GM21529 (cell line): ENCODE measurements at regions not wholly inside any gene's neighbourhood (a gene's known extent, or its start where the extent isn't known, plus 50 kb on each side); places are given as distances from the start of the nearest gene placed in this dataset.

ENCODE experiments used
- ATAC-seq: cut with Tn5 transposase; IDR thresholded peaks from one replicate; pipeline ENCODE4 v1.9.1; 2021; ENCODE audit not compliant: unreplicated experiment

DNA sequence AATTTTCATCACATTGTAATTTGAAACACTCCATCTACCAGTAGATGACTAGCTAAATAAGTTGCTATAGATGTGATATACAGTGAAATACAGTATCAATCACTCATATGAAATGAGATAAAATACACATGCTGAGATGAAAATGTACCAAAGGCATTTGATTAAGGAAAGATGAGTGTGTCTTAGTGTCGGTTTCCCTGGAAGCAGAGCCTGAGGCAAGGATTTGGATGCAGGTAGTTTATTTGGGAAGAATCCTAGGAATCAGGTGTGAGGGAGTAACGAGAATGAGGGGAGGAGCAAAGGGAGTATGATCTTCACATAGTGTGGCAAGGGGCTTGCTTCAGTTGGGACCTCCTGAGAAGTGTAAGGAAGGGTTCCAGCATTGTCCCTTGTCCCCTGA, 188.2 kb upstream of the CTBP2 start:
- ATAC-seq, result no peak

DNA sequence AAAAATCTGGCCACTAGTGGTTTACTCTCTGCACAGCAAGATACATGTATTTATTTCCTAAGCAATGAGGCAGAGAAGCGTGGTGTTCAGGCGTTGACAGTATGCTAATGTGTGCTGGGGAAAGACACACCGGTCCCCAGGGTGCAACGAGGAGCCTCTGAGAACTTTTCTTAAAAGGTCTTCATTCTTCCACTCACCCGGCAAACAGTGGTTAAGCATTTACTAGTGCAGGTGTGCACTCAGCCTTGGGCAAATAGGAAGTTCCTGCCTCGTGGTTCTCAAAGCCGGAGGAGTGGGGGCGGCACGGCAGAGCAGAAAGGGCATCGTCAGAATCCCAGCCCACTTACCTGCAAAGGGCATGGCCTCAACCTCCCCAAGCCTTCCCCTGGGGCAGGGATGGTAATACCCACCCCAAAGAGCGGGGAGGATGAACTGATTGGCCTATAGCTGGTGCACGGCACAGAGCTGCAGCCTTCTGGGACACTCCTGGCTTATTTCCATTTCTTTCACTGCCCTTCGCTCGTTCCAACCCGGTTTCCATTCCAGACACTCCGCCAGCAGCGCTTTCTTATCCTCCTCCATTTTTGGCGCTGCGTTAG, 184.3 kb upstream of the CTBP2 start:
- peak; percentile 97 for ATAC-seq

DNA sequence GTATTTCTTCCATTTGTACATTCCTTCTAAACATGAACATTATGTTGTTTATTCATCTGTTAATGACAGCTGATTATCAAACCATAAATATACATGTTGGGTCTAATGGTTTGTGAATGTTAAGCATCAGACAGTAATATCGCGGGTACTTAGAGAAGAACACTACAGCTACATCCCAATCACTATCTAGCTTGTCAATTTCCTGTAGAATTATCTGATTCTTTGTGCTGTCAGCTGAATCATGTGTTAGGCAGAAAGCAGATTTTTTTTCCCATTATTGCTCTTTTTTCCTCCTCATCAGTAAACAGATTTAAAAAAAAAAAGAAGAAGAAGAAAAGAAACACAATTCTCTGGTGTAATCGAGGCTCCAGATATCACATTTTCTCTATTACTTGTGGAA, 183.6 kb upstream of the CTBP2 start:
- ATAC-seq, result no peak

DNA sequence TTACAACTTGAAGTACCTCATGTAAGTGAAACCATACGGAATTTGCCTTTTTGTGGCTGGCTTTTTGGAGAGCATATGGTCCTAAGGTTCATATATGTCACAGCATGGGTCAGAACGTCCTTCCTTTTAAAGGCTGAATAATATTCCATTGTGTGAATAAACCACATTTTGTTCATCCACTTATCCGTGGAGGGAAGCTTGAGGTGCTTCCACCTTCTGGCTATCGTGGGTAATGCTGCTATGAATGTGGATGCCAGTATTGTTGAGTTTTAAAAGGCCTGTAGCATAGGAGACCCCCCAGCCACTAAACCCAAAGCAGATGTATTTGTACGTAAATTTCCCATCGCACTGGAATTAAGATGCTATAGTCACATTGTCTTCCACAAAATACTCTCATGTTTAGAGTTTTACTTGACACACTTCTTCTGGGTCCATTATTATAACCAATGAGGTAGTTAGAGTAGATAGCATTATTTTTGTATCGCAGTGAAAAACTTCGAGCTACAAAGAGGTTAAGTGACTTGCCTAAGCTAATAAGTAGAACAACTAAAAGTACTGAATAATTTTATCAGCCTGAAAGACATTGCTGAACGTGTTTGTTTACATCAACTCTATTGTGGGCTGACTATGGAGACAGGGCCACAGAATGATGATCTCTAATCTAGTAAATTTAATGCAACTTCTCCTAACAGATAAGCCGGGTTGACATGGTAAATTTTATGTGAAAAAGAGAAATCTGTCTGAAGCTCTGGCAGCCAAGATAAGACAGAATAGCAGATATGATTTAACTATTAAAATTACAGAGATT, 183.0 kb upstream of the CTBP2 start:
- no peak for ATAC-seq

DNA sequence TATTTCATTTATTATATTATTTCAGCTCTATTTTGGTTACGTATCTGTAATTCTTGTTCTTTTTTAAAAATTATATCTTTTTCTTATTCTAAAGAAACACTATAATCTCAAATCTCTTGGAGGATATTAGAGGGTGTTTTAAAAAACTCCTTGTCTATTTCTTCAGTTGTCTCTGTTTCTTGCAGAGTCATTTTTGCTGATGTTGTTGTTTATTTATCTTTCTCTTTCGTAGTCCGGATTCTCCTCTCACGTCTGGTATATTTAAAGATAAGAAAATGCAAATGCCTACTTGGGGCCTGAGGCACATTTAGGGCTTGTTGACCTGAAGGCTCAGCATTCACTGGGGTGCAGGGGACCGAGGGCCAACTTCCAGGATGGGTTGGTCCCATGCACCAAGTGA, 181.2 kb upstream of the CTBP2 start:
- ATAC-seq, result no peak

DNA sequence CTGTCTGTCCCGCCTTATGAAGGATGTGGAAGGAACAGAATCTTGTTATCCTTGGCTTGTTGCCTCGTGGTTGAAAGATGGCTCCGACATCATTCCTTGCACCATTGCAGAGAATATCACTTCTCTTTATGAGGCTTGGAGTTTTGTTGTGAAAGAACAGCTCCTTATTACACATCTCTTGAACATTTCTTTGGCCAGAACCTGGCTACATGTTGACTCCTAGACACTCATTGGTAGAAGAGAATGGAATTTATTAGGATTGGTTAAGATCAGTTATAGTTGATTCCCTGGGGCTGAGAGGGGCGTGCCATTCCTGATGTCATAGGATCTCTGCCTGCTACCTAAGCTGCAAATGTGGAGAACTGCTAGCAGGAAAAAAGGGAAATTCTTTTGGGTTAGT, 180.5 kb upstream of the CTBP2 start:
- ATAC-seq, result no peak

DNA sequence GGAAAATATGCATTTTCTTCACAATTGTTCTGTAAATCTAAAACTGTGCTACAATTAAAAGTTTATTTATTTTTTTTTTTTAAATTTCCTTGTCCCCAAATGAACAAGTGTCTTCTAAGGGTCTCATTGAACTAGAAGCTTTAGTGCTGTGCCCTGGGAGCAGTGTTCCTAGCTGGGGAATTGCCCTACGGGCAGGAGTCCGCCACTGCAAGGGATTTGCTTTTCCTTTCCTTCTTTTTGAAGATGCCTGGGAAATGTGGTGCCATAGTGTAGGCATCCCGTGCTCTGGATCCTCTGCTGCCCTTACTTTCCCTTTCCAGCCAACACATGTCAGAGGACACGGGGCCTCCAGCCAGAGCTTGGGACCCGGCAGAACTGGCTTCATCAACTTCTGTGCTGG, 177.1 kb upstream of the CTBP2 start:
- no peak for ATAC-seq

DNA sequence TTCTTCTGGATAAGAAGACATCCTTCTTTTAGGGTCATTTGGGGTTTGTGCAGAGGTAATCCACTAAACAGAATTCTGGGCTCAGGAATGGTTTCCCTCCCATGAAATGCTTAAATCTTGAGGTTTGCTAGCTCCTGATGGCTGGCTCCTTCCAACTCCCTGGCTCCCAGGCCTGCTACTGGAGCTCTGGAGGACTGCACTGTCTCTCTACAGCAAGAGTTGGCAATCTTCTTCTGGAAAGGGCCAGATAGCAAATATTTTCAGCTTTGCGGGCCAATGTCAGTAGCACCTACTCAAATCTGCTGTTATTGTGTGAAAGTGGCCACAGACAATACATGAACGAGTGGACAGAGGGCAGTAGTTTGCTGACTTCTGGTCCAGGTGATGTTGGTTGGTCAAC, 174.2 kb upstream of the CTBP2 start:
- no peak for ATAC-seq

DNA sequence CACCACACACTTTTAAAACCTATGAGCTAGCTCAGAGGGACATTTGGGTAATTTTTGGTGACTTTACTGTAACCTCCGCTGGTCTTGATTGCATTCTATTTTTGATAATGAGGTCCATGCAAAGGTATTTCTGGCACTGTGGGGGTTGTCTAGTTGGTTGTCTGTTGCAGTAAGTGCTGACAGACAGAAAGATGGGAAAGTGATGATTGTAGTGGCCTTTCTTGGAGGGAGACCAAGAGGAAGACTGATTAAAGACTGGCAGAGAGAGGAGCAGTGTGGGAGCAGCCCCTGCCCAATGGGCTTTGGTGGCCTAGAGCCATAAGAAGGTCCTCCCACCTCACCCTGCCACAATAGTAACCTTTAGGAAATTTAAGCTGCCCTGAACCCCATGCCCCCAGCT, 173.4 kb upstream of the CTBP2 start:
- no peak for ATAC-seq

DNA sequence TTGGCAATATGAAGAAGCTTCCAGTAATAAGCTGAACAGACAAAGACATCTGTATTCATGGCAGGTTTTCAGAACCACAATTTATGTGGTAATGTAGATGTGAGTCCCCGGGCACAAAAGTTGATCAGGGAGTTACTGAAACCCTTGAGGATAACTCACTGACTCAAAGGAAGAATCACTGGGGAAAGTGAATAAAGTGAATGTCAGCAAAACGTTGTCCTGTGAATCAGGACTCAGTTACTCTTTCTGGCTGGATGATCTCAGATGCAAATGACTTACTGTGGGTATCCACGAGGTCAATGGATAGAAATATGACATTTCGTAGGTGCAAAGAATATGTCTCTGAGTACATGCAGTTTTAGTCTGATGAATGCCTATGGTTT, 172.8 kb upstream of the CTBP2 start:
- no peak for ATAC-seq

DNA sequence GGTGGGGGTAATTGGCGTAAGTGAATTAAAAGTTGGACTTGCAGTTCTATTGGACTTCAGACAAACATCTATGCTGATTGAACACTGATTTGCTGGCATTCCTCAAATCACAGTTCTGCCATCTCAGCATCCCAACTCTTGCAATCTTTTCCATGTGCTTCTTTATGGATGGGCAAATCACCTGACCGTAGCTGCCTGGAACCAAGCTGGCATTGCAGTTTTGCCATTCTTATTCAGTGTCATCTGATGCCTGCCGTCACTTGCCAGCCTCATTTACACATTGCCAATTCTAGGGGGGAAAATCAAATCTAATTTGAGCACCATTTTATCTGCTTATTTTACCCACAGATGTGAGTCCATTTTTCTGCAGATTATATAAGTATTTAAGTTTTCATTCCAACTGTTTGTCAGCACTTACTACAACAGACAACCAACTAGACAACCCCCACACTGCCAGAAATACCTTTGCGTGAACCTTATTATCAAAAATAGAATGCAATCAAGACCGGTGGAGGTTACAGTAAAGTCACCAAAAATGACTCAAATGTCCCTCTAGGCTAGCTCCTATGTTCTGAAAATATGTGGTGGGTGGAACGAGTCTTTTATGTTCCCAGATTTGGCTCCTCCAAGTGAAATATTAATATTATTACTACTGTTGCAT, 172.3 kb upstream of the CTBP2 start:
- ATAC-seq, result no peak

DNA sequence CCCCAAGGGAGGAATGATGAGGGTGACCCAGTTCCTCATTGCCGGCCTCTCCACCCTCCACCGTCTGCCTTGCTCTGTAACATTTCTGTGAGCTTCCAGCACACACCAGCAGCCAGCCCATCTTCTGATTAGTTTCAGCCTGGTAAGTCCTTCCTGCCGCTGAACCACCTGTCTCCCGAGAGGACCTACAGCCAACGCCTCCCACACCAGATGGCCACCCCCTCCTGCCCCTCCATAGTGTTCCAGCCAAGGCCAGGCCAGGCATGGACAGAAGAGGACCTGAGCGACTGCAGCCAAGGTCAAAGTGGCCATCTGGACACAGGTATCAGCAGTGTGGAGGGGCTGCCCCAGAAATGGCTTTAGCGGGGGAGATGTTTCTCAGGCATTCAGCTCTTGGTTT, 170.7 kb upstream of the CTBP2 start:
- ATAC-seq, result no peak

DNA sequence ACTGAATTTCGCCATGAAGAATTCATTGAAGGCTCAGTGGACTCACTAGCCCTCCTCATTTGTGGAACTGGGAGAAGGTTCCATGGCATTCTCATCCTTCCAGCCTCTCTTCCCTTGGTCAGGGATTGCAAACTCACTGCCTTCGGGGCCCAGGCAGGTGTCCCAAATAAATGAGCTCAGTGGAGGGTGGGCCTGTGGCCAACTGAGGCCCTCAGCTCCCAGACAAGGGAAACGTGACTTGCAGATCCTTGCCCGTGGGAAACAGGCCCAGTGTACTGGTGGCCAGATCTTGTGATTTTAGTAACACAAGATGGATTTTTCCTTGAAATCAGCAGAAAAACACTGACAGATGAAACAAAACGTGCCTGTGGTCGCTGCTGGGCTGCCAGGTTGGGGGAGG, 168.7 kb upstream of the CTBP2 start:
- ATAC-seq, result no peak

DNA sequence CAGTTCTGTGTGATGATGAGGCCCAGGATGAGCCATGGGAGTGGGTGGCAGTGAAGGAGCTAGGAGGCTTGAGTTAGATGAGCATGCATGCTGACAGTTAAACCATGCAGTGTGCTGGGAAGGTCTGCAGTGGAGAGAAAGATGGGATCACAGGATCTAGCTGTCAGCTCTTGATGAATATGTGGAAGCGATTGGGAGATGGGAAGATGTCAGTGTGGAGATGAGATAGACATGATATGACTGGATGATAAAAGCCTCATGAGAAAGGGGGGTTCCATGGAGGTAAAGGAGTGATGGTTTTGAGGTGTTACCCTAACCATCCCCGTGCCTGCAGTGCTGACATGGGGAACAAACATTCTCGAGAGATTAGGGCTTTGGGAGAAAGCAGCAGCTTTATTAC, 165.0 kb upstream of the CTBP2 start:
- ATAC-seq, result no peak

DNA sequence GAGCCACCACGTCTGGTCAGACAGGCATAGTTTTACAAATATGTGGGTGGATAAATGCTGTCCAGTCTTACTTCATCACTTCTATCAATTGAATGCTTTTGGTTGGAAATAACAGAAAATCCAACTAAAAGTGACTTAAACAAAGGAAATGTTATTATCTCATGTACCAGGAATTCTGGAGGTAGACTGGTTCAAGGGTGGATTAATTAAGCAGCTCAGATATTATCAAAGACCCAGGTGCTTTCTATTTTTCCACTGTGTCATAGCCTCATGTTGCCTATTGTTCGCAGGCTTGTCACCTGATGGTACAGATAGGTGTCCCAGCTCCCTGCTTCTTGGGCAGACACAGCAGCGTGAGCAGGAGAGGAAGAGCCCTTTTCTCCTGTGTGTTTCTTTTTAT, 156.1 kb upstream of the CTBP2 start:
- no peak for ATAC-seq

DNA sequence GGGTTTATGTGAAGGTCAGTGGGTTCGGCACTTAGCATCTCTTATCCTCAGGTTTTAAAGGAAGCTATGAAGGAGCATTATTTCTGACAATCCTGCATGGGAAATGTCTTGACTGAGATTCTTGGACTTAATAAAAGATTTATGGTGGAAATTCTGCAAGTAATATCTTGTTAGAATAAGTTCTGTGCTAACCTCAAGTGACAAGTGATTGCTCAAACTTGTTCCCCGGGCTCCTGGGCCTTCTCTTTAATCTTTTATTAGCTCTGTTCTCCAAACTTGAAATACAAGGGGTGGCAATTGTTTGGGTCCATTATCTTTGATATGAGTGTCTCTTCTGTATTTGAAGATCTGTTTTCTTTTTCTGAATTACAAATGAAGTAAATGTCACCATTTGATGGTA, 140.6 kb upstream of the CTBP2 start:
- ATAC-seq, result no peak

DNA sequence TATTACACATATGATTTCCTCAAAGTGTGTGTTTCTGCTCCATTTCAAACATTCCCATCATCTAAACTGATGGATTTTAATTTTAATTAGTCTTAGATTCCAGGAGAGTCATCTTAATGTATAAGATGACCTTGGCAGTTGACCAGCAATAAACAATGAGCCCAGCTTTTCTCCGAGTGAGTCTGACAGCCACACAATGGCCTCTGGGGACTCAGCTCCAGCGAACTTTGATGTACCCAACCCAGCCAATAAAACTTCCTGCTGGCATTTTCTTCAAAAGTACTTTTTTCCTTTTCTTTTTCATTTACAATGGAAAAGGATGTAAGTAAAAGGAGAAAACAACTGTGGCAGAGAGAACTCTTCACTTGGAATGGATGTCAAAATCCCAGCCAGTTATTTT, 139.1 kb upstream of the CTBP2 start:
- ATAC-seq, result no peak

DNA sequence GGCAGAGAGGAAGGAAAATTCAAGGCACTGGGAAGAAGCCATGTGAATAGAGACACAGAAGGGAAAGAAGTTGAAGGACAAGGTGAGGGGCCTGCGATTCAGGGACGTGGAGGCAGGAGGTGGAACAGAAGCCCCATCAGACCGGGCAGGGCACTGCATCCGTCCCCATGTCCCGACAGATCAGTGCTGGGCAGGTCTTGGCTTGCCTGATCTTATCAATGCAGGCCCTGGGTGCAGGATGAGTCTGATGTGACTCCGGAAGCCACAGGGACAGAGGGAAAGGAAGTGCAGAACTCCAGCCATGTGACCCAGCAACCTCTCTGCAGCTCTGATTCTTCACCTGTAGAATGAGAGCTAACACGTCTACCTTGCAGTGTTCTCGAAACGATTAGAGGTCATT, 136.2 kb upstream of the CTBP2 start:
- ATAC-seq, result no peak

DNA sequence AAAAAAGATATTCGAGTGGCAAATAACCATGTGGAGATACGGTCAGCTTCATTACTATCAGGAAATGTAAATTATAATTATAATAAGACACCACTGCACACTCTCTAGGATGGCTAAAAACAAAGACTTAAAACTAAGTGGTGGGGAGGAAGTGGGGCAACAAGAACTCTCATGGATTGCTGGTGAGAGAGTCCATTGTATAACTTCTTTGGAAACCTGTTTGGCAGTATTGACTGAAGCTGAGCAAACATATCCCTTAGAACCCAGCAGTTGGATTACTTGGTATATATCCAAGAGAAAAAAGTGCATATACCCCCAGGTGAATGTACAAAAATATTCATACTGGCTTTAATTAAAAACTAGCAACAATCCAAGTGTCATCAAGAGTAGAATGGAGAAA, 133.7 kb upstream of the CTBP2 start:
- ATAC-seq, result no peak

DNA sequence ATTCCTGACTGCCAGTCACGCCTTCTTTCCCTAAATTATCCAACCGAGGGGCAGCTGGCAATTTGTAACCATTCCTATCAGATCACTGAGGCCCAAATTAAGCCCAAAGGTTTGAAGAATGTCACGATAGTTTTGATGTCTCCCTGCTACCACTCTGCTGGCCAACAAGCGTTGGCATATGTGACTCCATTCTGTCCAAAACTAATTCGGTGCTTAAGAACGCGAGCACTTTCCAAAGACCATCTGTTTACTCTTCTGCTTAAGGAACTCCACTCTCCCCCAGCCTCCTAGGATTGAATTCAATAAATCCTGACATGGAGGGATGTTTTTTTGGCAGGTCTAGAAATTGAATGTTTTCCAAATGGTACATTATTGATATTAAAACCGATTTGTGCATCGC, 131.5 kb upstream of the CTBP2 start:
- no peak for ATAC-seq

DNA sequence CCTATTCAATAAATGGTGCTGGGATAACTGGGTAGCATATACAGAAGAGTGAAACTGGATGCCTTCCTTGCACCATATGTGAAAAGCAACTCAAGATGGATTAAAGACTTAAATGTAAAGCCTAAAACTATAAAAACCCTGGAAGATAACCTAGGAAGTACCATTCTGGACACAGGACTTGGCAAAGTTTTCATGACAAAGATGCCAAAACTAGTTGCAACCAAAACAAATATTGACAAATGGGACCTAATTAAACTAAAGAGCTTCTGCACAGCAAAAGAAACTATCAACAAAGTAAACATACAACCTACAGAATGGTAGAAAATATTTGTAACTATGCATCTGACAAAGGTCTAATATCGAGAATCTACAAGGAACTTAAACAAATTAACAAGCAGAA, 129.1 kb upstream of the CTBP2 start:
- no peak for ATAC-seq

DNA sequence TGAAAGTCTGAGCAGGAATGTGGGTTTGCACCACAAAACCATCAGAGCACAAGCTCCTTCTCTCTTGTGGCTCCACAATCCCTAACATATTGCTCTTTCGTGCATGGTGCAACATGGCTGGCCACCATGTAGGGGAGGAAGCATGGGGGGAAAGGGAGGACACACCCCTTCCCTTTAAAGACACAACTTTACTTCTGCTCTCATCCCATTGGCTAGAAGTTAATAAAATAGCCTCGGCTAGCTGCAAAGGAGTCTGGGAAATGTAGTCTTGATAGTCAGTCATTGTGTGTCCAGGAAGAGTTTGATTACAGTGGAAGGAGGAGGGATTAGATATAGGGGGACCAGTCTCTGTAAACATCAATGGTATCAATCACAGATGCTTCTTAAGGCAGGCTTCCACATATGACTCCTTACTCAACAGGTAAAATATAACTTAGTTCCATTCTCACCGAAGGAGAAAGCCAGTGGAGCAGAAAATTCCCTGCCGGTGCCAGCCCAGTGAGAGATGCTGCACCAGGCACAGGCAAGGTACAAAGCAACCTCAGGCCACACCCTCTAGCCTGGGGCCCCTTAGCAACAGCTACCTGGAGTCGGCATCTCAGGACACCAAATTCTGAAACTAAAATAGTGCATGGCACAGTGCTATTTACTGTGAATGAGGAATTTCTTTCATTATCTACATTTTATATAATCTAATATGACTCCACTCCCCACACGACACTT, 124.7 kb upstream of the CTBP2 start:
- ATAC-seq, result no peak
